GM18858 (cell line): ENCODE measurements at regions not wholly inside any gene's neighbourhood (a gene's known extent, or its start where the extent isn't known, plus 50 kb on each side); places are given as distances from the start of the nearest gene placed in this dataset.

Experiments used
- ATAC-seq: cut with Tn5 transposase; IDR thresholded peaks from one replicate; pipeline ENCODE4 v1.9.1; 2021; ENCODE audit not compliant: unreplicated experiment

DNA sequence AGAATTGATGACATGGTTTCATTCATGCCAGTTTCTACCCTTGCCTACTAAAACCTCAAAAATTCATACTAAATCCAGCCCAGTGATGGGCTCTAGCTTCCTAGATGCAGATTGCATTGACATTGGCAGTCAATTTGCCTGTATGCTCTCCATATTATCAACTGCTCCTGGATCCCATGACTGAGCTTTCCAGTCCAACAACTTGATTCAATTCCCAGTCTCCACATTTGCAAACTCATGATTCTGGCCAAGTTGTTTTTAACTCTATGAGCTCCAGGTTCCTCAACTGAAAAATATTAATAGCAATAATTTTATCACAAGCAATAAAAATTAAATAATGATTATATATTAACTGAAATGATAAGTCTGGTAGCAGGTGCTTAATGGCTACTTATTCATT is 51.0 kb upstream of the DSC1 start:
- no peak for ATAC-seq

DNA sequence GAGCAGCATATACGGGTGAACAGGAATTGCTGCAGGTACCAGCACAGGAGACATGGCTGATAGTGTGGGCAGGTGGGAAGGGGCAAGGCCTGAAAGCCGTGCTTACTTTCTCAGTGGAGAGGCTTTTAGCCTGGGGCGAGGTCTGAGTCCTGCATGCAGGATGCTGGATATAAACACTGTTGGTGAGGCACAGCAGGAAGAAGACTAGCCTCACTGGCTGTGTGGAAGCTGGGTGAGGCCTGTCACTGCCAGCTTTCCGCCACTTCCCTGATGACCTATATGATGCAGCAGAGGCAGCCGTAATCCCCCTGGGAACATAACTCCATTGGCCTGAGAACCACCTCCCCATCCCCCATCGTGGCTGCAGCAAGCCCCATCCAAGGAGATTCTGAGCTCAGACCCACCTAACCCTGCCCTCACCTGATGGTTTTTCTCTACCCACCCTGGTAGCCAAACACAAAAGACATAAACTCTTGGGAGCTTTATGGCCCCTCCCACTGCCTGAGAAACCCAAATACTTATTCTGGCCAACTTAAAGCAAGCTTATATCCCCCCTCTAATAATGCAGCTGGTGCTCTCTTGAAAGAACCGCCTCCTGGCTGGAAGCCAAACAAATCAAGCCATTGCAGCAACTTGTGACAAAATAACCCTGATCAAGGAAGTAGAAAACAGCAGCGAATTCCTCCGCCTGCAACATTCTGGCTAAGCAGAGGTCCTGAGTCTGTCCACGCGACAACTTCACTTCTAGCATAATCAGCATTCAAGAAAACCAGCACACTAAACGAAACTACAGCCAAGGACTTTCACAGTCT is 54.6 kb upstream of the DSC1 start:
- no peak for ATAC-seq

GRCh38 chr18:31218671-31219383 is 56.2 kb upstream of the DSC1 start:
- ATAC-seq: no peak

GRCh38 chr18:31219395-31219794 is 56.7 kb upstream of the DSC1 start:
- ATAC-seq: no peak

DNA sequence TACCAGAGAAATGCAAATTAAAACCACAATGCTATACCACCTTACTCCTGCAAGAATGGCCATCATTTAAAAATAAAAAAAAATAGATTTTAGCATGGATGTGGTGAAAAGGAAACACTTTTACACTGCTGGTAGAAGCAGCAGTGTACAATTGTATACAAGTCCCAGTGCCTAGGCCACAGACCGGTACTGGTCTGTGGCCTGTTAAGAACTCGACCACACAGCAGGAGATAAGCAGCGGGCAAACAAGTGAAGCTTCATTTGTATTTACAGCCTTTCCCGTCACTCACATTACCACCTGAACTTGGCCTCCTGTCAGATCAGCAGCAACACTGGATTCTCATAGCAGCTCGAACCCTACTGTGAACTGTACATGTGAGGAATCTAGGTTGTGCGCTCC is 60.7 kb upstream of the DSC1 start:
- no peak for ATAC-seq

- ATAC-seq: no peak
These were observed 63.0 kb upstream of the DSC1 start for GRCh38 chr18:31225668-31226067.

GRCh38 chr18:31227497-31228229 is 65.0 kb upstream of the DSC1 start:
- no peak for ATAC-seq

- peak; percentile 17 for ATAC-seq
These were observed 67.2 kb upstream of the DSC1 start for GRCh38 chr18:31229829-31230228.

GRCh38 chr18:31230495-31230894 is 67.8 kb upstream of the DSC1 start:
- ATAC-seq: peak; percentile 87

DNA sequence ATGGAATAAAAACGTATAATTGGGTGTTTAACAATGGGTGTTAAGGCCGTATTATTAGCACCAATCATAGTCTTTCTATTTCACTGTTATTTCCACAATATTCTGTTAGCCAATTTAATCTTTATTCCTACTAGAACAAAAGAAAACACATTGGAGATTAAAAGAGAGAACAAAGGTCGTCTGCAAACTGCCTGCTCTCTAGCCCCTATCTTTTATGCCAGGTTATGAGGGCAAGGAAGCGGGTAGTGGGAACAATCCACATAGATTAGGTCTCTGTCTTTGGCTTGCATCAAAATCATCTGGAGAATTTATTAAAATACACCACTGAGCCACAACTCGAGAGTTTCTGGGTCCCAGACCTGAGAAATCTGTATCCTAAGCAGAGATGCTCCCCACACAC is 69.4 kb upstream of the DSC1 start:
- no peak for ATAC-seq

DNA sequence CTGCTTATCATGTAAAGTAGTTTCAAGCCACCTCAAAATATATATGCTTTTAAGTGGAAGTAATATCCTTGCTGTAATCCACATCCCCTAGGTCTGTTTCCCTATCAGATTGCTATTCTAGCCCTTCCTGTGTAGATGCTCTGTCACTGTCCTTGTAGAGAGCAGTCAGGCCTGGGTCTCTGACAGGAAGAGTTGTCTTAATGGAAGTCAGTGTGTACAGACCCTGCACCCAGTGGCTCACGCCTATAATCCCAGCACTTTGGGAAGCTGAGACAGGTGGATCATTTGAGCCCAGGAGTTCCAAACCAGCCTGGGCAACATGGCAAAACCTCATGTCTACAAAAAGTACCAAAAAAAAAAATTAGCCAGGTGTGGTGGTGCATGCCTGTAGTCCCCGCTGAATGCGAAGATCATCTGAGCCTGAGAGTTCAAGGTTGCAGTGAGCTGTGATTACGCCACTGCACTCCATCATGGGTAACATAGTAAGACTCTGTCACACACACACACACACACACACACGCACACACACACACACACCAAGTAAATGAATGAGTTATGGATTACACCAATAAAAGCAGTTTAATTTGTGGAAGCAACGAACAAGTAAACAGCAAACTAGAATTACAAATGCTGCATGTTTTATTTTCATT is 70.2 kb upstream of the DSC1 start:
- ATAC-seq: no peak

- ATAC-seq: no peak
These were observed 71.1 kb upstream of the DSC1 start for GRCh38 chr18:31233621-31234275.

GRCh38 chr18:31235856-31236255 is 73.2 kb upstream of the DSC1 start:
- ATAC-seq: no peak

- ATAC-seq: no peak
These were observed 74.5 kb upstream of the DSC1 start for GRCh38 chr18:31237142-31237541.

- no peak for ATAC-seq
These were observed 76.5 kb upstream of the DSG1 start for GRCh38 chr18:31241425-31241824.

GRCh38 chr18:31241900-31242409 is 76.0 kb upstream of the DSG1 start:
- ATAC-seq: peak; percentile 46

DNA sequence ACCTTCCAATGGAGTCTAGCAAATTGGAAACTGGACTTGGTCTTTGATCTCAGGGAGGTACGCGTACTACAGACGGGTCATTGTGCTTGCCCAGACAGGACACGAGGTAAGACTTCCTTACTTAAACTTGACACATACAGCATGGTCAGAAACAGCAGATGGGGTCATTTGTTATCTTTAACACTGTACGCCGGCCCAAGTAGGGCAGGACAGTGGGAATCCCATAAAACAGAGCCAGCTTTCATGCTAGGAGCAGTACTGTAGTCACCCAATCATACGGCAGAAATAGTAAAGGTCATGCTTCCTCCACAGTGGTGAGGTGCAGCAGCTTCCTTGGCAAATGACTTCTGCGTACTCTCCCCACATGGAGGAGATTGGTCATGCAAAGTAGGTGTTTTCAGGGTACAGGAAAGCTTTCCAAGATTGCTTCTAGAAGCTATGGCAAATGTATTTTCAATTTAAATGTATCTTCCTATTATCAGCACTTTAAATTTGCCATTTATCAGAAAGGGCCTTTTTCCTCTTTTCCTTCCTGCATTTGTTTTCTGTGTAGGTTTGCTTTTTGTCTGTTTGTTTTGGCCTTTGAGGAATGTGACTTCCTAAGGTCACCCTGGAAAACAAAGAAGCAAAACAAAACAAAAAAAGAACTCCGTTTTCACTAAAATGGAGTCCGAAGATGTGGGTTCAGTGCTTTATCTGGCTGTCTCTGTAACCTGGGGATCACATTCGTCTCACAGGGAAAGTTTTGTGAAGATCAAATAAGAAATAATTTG is 74.0 kb upstream of the DSG1 start:
- ATAC-seq: no peak

- ATAC-seq: no peak
These were observed 73.1 kb upstream of the DSG1 start for GRCh38 chr18:31244771-31245394.

DNA sequence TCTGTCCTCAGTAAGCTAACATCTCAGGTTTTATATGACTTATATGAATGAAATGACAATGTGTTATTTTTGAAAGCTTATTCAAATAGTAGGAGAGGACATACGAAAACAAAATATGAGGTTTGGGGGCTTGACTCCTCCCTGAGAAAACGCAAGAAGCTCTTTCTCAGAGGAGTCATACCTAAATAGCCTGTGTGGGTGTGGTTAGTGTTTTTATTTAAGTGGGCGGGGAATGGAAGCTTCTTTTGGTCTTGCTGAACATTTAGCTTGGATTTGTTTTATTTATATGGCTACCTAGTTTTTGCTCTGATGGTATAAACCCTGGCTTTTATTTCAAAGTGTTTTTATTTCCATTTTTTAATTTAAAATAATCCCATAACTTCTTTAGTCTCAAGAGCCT is 72.1 kb upstream of the DSG1 start:
- no peak for ATAC-seq
